ENCODE measurements at regions not wholly inside any gene's neighbourhood (a gene's known extent, or its start where the extent isn't known, plus 50 kb on each side); places are given as distances from the start of the nearest gene placed in this dataset.
"Not testable (repeated sequence)": the region's sequence is repeated elsewhere in the genome, so short reads cannot be mapped to it uniquely, and the experiment has no call there.

DNA sequence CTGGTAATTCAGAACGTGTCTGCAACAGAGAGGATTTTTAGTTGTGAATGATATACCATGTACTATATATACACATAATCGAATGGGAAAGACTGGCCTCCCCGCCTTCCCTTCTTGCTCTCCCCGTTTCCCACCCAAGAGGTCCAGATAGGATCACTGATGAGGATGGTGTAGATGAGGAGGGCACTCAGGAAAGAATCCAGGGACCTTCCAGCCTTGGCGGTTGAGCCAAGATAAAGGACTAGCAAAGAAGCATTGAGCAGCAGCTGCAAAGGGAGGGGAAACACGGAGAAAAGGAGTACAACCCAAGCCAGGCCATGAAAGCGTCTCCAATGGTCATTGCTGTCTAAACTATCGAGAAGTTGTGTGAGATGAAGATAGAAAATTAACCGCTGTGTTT, 84.0 kb upstream of the EXOC2 start:
- TF ChIP-seq, protein P1, sequence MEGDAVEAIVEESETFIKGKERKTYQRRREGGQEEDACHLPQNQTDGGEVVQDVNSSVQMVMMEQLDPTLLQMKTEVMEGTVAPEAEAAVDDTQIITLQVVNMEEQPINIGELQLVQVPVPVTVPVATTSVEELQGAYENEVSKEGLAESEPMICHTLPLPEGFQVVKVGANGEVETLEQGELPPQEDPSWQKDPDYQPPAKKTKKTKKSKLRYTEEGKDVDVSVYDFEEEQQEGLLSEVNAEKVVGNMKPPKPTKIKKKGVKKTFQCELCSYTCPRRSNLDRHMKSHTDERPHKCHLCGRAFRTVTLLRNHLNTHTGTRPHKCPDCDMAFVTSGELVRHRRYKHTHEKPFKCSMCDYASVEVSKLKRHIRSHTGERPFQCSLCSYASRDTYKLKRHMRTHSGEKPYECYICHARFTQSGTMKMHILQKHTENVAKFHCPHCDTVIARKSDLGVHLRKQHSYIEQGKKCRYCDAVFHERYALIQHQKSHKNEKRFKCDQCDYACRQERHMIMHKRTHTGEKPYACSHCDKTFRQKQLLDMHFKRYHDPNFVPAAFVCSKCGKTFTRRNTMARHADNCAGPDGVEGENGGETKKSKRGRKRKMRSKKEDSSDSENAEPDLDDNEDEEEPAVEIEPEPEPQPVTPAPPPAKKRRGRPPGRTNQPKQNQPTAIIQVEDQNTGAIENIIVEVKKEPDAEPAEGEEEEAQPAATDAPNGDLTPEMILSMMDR (IDR thresholded peaks at IDR 0.05), result no peak
- Mint-ChIP-seq H3K4me1 (ENCODE audit: unreplicated experiment) (no peaks in the 10 kb centered on the region), H3K27ac (ENCODE audit: unreplicated experiment) (no peak overlapping the region), H3K27me3 (ENCODE audit: unreplicated experiment) (peaks cover 23% of the 10 kb centered on the region), H3K9me3 (ENCODE audit: unreplicated experiment) (peaks cover 13% of the 10 kb centered on the region), H3K4me3 (ENCODE audit: unreplicated experiment) (no peak overlapping the region), H3K36me3 (ENCODE audit: unreplicated experiment) (no peaks in the 10 kb centered on the region)
- DNase-seq (ENCODE audit: extremely low spot score, unreplicated experiment), result no peak

DNA sequence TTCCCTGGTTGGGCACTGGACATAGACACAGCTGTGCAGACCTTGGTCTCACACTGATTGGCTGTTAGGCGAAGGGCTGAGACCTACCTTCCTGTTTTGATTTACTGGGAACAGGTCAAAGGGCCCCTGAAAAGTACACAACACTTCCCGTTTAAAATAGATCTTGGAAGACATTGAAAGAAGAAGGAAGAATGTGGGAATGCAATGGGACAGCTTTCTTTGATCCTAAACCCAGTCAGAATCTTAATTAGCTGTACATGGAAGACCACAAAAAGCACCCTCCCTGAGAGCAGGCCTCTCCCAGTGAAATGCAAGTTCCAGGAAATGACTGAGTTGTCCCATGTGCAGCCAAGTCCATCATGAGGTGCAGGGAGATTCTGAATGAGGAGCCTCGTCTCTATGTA, 83.6 kb upstream of the EXOC2 start:
- no peak for DNase-seq (ENCODE audit: extremely low spot score, unreplicated experiment)
- TF ChIP-seq, protein P1 (IDR thresholded peaks at IDR 0.05), result no peak
- H3K27ac Mint-ChIP-seq (ENCODE audit: unreplicated experiment), result no peak overlapping the region
- H3K9me3 Mint-ChIP-seq (ENCODE audit: unreplicated experiment), result peaks cover 17% of the 10 kb centered on the region
- H3K4me1 Mint-ChIP-seq (ENCODE audit: unreplicated experiment), result no peaks in the 10 kb centered on the region
- H3K27me3 Mint-ChIP-seq (ENCODE audit: unreplicated experiment), result peaks cover 19% of the 10 kb centered on the region
- H3K4me3 Mint-ChIP-seq (ENCODE audit: unreplicated experiment), result no peak overlapping the region
- H3K36me3 Mint-ChIP-seq (ENCODE audit: unreplicated experiment), result no peaks in the 10 kb centered on the region

DNA sequence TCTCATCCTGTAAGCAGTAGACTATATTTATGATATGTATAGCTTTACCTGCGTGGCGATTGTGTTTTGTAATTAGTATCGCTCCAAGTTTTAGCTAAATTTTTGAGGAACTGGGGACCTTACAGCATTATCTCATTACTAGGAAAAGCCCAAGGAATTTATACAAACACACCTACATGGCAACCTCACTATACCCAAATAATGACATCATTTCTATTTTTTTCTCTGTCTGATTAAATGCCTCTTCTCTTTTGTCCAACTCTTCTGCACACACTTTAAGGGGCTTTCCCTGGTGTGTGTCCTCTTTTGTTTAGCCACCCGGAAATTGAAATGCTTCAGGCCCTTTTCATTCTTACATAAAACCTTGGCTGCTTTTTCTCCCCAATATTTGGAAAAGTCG, 82.9 kb upstream of the EXOC2 start:
- H3K27ac Mint-ChIP-seq (ENCODE audit: unreplicated experiment), result no peak overlapping the region
- H3K4me1 Mint-ChIP-seq (ENCODE audit: unreplicated experiment), result no peaks in the 10 kb centered on the region
- H3K9me3 Mint-ChIP-seq (ENCODE audit: unreplicated experiment), result peaks cover 17% of the 10 kb centered on the region
- H3K27me3 Mint-ChIP-seq (ENCODE audit: unreplicated experiment), result peaks cover 18% of the 10 kb centered on the region
- no peaks in the 10 kb centered on the region for H3K36me3 Mint-ChIP-seq (ENCODE audit: unreplicated experiment)
- DNase-seq (ENCODE audit: extremely low spot score, unreplicated experiment), result no peak
- TF ChIP-seq, protein P1 (IDR thresholded peaks at IDR 0.05), result no peak
- no peak overlapping the region for H3K4me3 Mint-ChIP-seq (ENCODE audit: unreplicated experiment)

DNA sequence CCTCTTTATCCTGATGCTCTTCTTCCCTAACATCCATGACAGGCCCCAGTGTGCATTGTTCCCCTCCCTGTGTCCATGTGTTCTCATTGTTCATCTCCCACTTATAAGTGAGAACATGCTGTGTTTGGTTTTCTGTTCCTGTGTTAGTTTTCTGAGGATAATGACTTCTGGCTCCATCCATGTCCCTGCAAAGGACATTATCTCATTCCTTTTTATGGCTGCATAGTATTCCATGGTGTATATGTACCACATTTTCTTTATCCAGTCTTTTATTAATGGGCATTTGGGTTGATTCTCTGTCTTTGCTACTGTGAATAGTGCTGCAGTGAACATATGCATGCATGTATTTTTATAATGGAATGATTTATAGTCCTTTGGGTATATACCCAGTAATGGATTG, 78.7 kb upstream of the EXOC2 start:
- H3K9me3 Mint-ChIP-seq (ENCODE audit: unreplicated experiment), result peaks cover 32% of the 10 kb centered on the region
- not testable (repeated sequence) for H3K27ac Mint-ChIP-seq (ENCODE audit: unreplicated experiment); H3K4me1 Mint-ChIP-seq (ENCODE audit: unreplicated experiment); DNase-seq (ENCODE audit: extremely low spot score, unreplicated experiment); H3K36me3 Mint-ChIP-seq (ENCODE audit: unreplicated experiment); H3K4me3 Mint-ChIP-seq (ENCODE audit: unreplicated experiment)
- H3K27me3 Mint-ChIP-seq (ENCODE audit: unreplicated experiment), result peaks cover 25% of the 10 kb centered on the region

DNA sequence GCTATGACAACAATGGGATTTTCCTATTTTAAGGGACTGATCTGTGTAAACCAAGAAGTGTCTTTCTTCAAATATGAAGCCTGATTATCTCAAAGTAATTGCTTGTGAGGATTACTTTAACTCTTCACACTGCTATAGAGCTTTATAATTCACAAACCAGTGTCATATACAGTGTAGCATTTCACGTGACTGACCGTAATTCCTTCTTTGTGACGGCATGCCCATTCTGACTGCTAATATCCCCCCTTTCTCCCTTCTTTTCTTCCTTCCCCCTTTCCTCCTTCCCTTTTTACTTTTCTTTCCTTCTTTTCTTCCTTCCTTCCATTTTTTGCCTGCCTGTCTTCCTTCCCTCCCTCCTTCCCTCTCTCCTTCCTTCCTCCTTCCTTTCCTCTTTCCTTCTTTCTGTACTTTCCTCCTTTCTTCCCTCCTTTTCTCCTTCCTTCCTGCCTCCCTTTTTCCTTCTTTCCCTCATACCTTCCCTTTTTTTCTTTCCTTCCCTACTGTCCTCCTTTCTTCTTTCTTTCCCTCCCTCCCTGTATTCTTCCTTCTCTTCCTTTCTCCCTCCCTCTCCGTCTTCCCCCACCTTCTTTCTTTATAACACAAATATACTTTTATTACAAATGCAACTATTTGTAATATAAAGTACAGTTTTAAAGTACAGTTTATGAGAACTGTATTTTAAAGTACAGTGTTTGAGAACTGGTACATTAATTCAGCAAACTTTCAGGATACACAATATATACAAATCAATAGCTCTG, 75.0 kb upstream of the EXOC2 start:
- Mint-ChIP-seq H3K4me3 (ENCODE audit: unreplicated experiment) (no peak overlapping the region), H3K27me3 (ENCODE audit: unreplicated experiment) (peaks cover 22% of the 10 kb centered on the region), H3K36me3 (ENCODE audit: unreplicated experiment) (no peaks in the 10 kb centered on the region), H3K9me3 (ENCODE audit: unreplicated experiment) (peaks cover 29% of the 10 kb centered on the region), H3K4me1 (ENCODE audit: unreplicated experiment) (no peaks in the 10 kb centered on the region), H3K27ac (ENCODE audit: unreplicated experiment) (no peak overlapping the region)
- DNase-seq (ENCODE audit: extremely low spot score, unreplicated experiment), result no peak
- TF ChIP-seq, protein P1 (IDR thresholded peaks at IDR 0.05), result no peak

Data from osteocyte (in vitro differentiated cells).